NT2/D1 (cell line): ENCODE measurements at regions not wholly inside any gene's neighbourhood (a gene's known extent, or its start where the extent isn't known, plus 50 kb on each side); places are given as distances from the start of the nearest gene placed in this dataset.

ENCODE experiments used
- SUZ12 ChIP-seq: IDR thresholded peaks from 2 replicates; pipeline ENCODE4 v1.6.1; 2011; ENCODE audit not compliant: insufficient read length, insufficient read depth; ENCODE audit errors: extremely low read depth
- YY1 ChIP-seq: IDR thresholded peaks from 2 replicates; pipeline ENCODE4 v1.6.1; 2011; ENCODE audit not compliant: insufficient read length, insufficient read depth
- ZNF274 ChIP-seq: IDR thresholded peaks from 2 replicates; pipeline ENCODE4 v1.6.1; 2011; ENCODE audit warnings: mild to moderate bottlenecking, low read depth, low read length

- TF ChIP-seq SUZ12 (no peak), ZNF274 (no peak), YY1 (no peak)
Measured at GRCh38 chr5:173689737-173690360, 73.4 kb upstream of the BOD1 start.
